IMR-90 (cell line): ENCODE measurements at regions not wholly inside any gene's neighbourhood (a gene's known extent, or its start where the extent isn't known, plus 50 kb on each side); places are given as distances from the start of the nearest gene placed in this dataset.
A peak's percentile ranks its signal among the peaks of the same experiment; 100 is the strongest.

Experiments used
- ATAC-seq: fragments of 200-7000 bp; cut with Tn5 transposase; 2 replicates; pipeline ENCODE4 v1.9.1; 2020; ENCODE audit warnings: low read depth, mild to moderate bottlenecking, moderate library complexity
- BruUV-seq: library from RNA; stranded (reverse); fragments of 400-500 nt; replicated peaks from 2 replicates; lab custom pipeline; 2021; lab: Mats Ljungman, UMichigan
- CTCF ChIA-PET: fragments of 300-600 bp; formaldehyde crosslinking; extraction: SDS; loops from one replicate; lab custom pipeline; 2021; ENCODE audit warnings: antibody characterized with exemption; lab: Yijun Ruan, JAX
- POLR2A ChIA-PET: fragments of 300-600 bp; sonication (Branson Sonifier 250); formaldehyde crosslinking; loops from one replicate; lab custom pipeline; 2022; ENCODE audit warnings: antibody characterized with exemption; ENCODE audit not compliant: unreplicated experiment; lab: Charles Lee
- DNase-seq: peaks from one replicate; pipeline ENCODE4 v3.0.0; 2013
- H2AFZ ChIP-seq: replicated peaks from 2 replicates; pipeline ENCODE3; 2013; ENCODE audit warnings: low read length, mild to moderate bottlenecking; ENCODE audit not compliant: poor library complexity
- H2AK5ac ChIP-seq: 2 replicates; pipeline ENCODE4 v1.6.1; 2013; ENCODE audit warnings: low read depth, low read length, inconsistent platforms
- H2AK9ac ChIP-seq: replicated peaks from 2 replicates; pipeline ENCODE3; 2013; ENCODE audit warnings: mild to moderate bottlenecking, low read depth, low read length, moderate library complexity; ENCODE audit not compliant: poor library complexity
- H2BK120ac ChIP-seq: 2 replicates; pipeline ENCODE4 v1.6.1; 2013; ENCODE audit warnings: low read depth, low read length, inconsistent platforms
- H2BK15ac ChIP-seq: 3 replicates; pipeline ENCODE4 v1.6.1; 2013; ENCODE audit warnings: low read depth, low read length, inconsistent platforms
- H2BK20ac ChIP-seq: 2 replicates; pipeline ENCODE4 v1.6.1; 2013; ENCODE audit warnings: low read depth, mild to moderate bottlenecking, inconsistent platforms, low read length, moderate library complexity
- H2BK5ac ChIP-seq: 2 replicates; pipeline ENCODE4 v1.6.1; 2013; ENCODE audit warnings: mild to moderate bottlenecking, low read depth, low read length, inconsistent platforms; ENCODE audit not compliant: poor library complexity, severe bottlenecking
- H3K14ac ChIP-seq: replicated peaks from 2 replicates; pipeline ENCODE4 v1.6.1; 2013; ENCODE audit warnings: low read depth, low read length, inconsistent platforms
- H3K18ac ChIP-seq: 2 replicates; pipeline ENCODE4 v1.6.1; 2013; ENCODE audit warnings: low read depth, low read length, control low read depth
- H3K23ac ChIP-seq: 2 replicates; pipeline ENCODE4 v1.6.1; 2013; ENCODE audit warnings: low read depth, low read length, inconsistent platforms
- H3K27ac ChIP-seq: 2 replicates; pipeline ENCODE4 v1.5.1; 2013; ENCODE audit warnings: mild to moderate bottlenecking, control low read depth, low read length; ENCODE audit not compliant: insufficient read depth
- H3K27me3 ChIP-seq: 2 replicates; pipeline ENCODE4 v1.6.1; 2013; ENCODE audit warnings: low read length; ENCODE audit not compliant: control insufficient read depth, insufficient read depth
- H3K36me3 ChIP-seq: 2 replicates; pipeline ENCODE4 v1.6.1; 2013; ENCODE audit warnings: low read length, mixed read lengths; ENCODE audit not compliant: control insufficient read depth, insufficient read depth
- H3K4ac ChIP-seq: 2 replicates; pipeline ENCODE4 v1.6.1; 2013; ENCODE audit warnings: low read depth, low read length, inconsistent platforms
- H3K4me1 ChIP-seq: 2 replicates; pipeline ENCODE4 v1.6.1; 2013; ENCODE audit warnings: low read length, mixed read lengths; ENCODE audit not compliant: control insufficient read depth, insufficient read depth
- H3K4me2 ChIP-seq: 2 replicates; pipeline ENCODE4 v1.6.1; 2013; ENCODE audit warnings: low read depth, mild to moderate bottlenecking, control low read depth, low read length, moderate library complexity
- H3K4me3 ChIP-seq: 2 replicates; pipeline ENCODE4 v1.5.1; 2013; ENCODE audit warnings: low read depth, mild to moderate bottlenecking, control low read depth, low read length, moderate library complexity; ENCODE audit not compliant: insufficient read depth
- H3K56ac ChIP-seq: 2 replicates; pipeline ENCODE4 v1.6.1; 2013; ENCODE audit warnings: low read length, inconsistent platforms; ENCODE audit not compliant: insufficient read depth; ENCODE audit errors: extremely low read depth
- H3K79me1 ChIP-seq, 2 experiments: 2 replicates each; pipeline ENCODE4 v1.6.1; 2013; ENCODE audit warnings: low read length in 2 of 2, inconsistent platforms in 1 of 2, low read depth in 1 of 2
- H3K9ac ChIP-seq: 2 replicates; pipeline ENCODE4 v1.6.1; 2013; ENCODE audit warnings: low read depth, low read length, control low read depth
- H3K9me1 ChIP-seq: 2 replicates; pipeline ENCODE4 v1.6.1; 2013; ENCODE audit warnings: low read length, inconsistent platforms; ENCODE audit not compliant: insufficient read depth
- H3K9me3 ChIP-seq: 2 replicates; pipeline ENCODE4 v1.6.1; 2013; ENCODE audit warnings: low read length; ENCODE audit not compliant: control insufficient read depth, insufficient read depth
- H4K20me1 ChIP-seq: 2 replicates; pipeline ENCODE4 v1.6.1; 2013; ENCODE audit warnings: low read length, inconsistent platforms; ENCODE audit not compliant: insufficient read depth
- H4K5ac ChIP-seq: 2 replicates; pipeline ENCODE4 v1.6.1; 2013; ENCODE audit warnings: mild to moderate bottlenecking, low read depth, low read length, control low read depth
- H4K8ac ChIP-seq, 2 experiments: 2 replicates each; pipeline ENCODE4 v1.6.1; 2013; ENCODE audit warnings: low read depth in 2 of 2, low read length in 2 of 2, control low read depth in 1 of 2, inconsistent platforms in 1 of 2
- H4K91ac ChIP-seq: 2 replicates; pipeline ENCODE4 v1.6.1; 2013; ENCODE audit warnings: low read depth, low read length, inconsistent platforms; ENCODE audit not compliant: insufficient read depth
- BHLHE40 ChIP-seq: fragments of 150-350 bp; IDR thresholded peaks from 2 replicates; pipeline ENCODE4 v1.6.1; 2016; ENCODE audit warnings: mild to moderate bottlenecking, low read depth, low read length
- CEBPB ChIP-seq: IDR thresholded peaks from 2 replicates; pipeline ENCODE4 v1.6.1; 2012; ENCODE audit warnings: low read depth, low read length, improper control_type of control experiment
- CHD1 ChIP-seq: IDR thresholded peaks from 2 replicates; pipeline ENCODE4 v1.6.1; 2012; ENCODE audit warnings: low read depth, low read length, improper control_type of control experiment
- MAFK ChIP-seq: IDR thresholded peaks from 2 replicates; pipeline ENCODE4 v1.6.1; 2012; ENCODE audit warnings: low read depth, low read length, improper control_type of control experiment
- MXI1 ChIP-seq: IDR thresholded peaks from 2 replicates; pipeline ENCODE4 v1.6.1; 2012; ENCODE audit warnings: low read depth, mild to moderate bottlenecking, low read length, moderate library complexity, borderline replicate concordance
- NFE2L2 ChIP-seq: fragments of 150-350 bp; IDR thresholded peaks from 2 replicates; pipeline ENCODE4 v1.6.1; 2016; ENCODE audit warnings: low read depth, mild to moderate bottlenecking, low read length
- POLR2A ChIP-seq: IDR thresholded peaks from 2 replicates; pipeline ENCODE4 v1.6.1; 2012; ENCODE audit warnings: mild to moderate bottlenecking, low read depth, low read length
- RFX5 ChIP-seq: IDR thresholded peaks from 2 replicates; pipeline ENCODE4 v1.8.0; 2012; ENCODE audit warnings: low read depth, mild to moderate bottlenecking, low read length, moderate library complexity
- SMC3 ChIP-seq: fragments of 150-350 bp; IDR thresholded peaks from 2 replicates; pipeline ENCODE4 v1.6.1; 2016; ENCODE audit warnings: low read depth, mild to moderate bottlenecking, antibody characterized with exemption, low read length, moderate library complexity
- USF2 ChIP-seq: fragments of 150-350 bp; IDR thresholded peaks from 2 replicates; pipeline ENCODE4 v1.6.1; 2017; ENCODE audit warnings: mild to moderate bottlenecking, antibody characterized with exemption, low read length, low read depth
- WGBS, 2 experiments: methylation state at CpG; one replicate each; pipeline versions ENCODE4 v1.1.5 to v1.1.7; 2013; ENCODE audit warnings: missing lambda C conversion rate in 2 of 2; ENCODE audit not compliant: insufficient read length in 1 of 2; ENCODE audit errors: extremely low coverage in 2 of 2; 5-methylcytosine and 5-hydroxymethylcytosine counted together
- dilution Hi-C: fragments of 300-500 bp; cut with HindIII; formaldehyde crosslinking; loops from one replicate; pipeline ENCODE4 v1.14.3; 2018; ENCODE audit warnings: low sequenced_read_pairs; ENCODE audit not compliant: unreplicated experiment
- in situ Hi-C: fragments of 300-500 bp; cut with MboI; formaldehyde crosslinking; loops from 3 replicates; pipeline ENCODE4 v1.14.3; 2019; ENCODE audit warnings: low sequenced_read_pairs, inconsistent platforms, mixed read lengths
- intact Hi-C: fragments of 100-400 bp; cut with micrococcal nuclease; formaldehyde crosslinking; loops from 2 replicates; pipeline ENCODE4 v1.10.0; 2022

GRCh38 chr5:67283275-67283987 lies 86.8 kb upstream of the CD180 start:
- H4K8ac ChIP-seq, result no peak overlapping the region
- no peak overlapping the region for H2AFZ ChIP-seq
- no peak overlapping the region for H2AK5ac ChIP-seq
- H3K4me3 ChIP-seq, result no peak overlapping the region
- in situ Hi-C loops, result no loop called here
- ChIA-PET CTCF (no interaction called here), POLR2A (no interaction called here)
- H2BK15ac ChIP-seq, result no peak overlapping the region
- no peak overlapping the region for H3K4ac ChIP-seq
- no peaks in the 10 kb centered on the region for H3K36me3 ChIP-seq
- no peak for TF ChIP-seq POLR2A
- TF ChIP-seq CHD1, result no peak
- TF ChIP-seq BHLHE40, result no peak
- no peak for TF ChIP-seq USF2
- no peak for TF ChIP-seq NFE2L2
- TF ChIP-seq MXI1, result no peak
- no peak for TF ChIP-seq MAFK
- no peak for TF ChIP-seq SMC3
- no peak for TF ChIP-seq CEBPB
- TF ChIP-seq RFX5, result no peak
- DNase-seq (no peak), ATAC-seq (peak; percentile 35)
- no peaks in the 10 kb centered on the region for H3K27me3 ChIP-seq
- no peak overlapping the region for H3K23ac ChIP-seq
- H4K91ac ChIP-seq, result no peak overlapping the region
- peaks cover 9% of the 10 kb centered on the region for H3K4me1 ChIP-seq
- H4K20me1 ChIP-seq, result no peaks in the 10 kb centered on the region
- 0 out of 2 replicates have a peak overlapping the region, but pooled peaks have one; percentile 31 for H3K14ac ChIP-seq
- H3K9ac ChIP-seq, result no peak overlapping the region
- no peak overlapping the region for H2BK20ac ChIP-seq
- H2BK120ac ChIP-seq, result no peak overlapping the region
- H3K9me3 ChIP-seq, result peaks cover under 1% of the 10 kb centered on the region; the same call in 1 of the 2 replicates
- no peak overlapping the region for H3K4me2 ChIP-seq
- H2BK5ac ChIP-seq, result no peak overlapping the region
- H3K9me1 ChIP-seq, result peaks cover 5% of the 10 kb centered on the region; the same call in 1 of the 2 replicates
- WGBS, 2 experiments, result 81% methylated on average over 3 of the region's 7 CpGs; no CpG with 5 or more reads in 1 of the 2 experiments
- intact Hi-C loops, result no loop called here
- no TSS peak for BruUV-seq
- H2AK9ac ChIP-seq, result no peak overlapping the region
- H3K56ac ChIP-seq, result no peak overlapping the region
- no peaks in the 10 kb centered on the region for H3K79me1 ChIP-seq
- H3K27ac ChIP-seq, result no peak overlapping the region
- H3K18ac ChIP-seq, result no peak overlapping the region; the same call in none of the 2 replicates
- H4K5ac ChIP-seq, result no peak overlapping the region
- dilution Hi-C loops, result no loop called here
